Left ventricle myocardium inferior (tissue), 1 donor: ENCODE measurements at regions not wholly inside any gene's neighbourhood (a gene's known extent, or its start where the extent isn't known, plus 50 kb on each side); places are given as distances from the start of the nearest gene placed in this dataset.

Source experiments
- DNase-seq: peaks from one replicate; pipeline ENCODE4 v3.0.0-alpha.2; 2020
- H3K27ac ChIP-seq: fragments of 200-600 bp; replicated peaks from 2 replicates; pipeline ENCODE4 v1.8.0; 2021
- H3K27me3 ChIP-seq: fragments of 200-600 bp; 2 replicates; pipeline ENCODE4 v1.8.0; 2021; ENCODE audit warnings: low read depth
- H3K36me3 ChIP-seq: fragments of 200-600 bp; 2 replicates; pipeline ENCODE4 v1.8.0; 2021
- H3K4me1 ChIP-seq: fragments of 200-600 bp; 2 replicates; pipeline ENCODE4 v1.8.0; 2021
- H3K4me3 ChIP-seq: fragments of 200-600 bp; 2 replicates; pipeline ENCODE4 v1.8.0; 2021; ENCODE audit warnings: mild to moderate bottlenecking, moderate library complexity
- H3K9me3 ChIP-seq: fragments of 200-600 bp; replicated peaks from 2 replicates; pipeline ENCODE4 v1.8.0; 2021
- CTCF ChIP-seq: fragments of 200-600 bp; IDR thresholded peaks from 2 replicates; pipeline ENCODE4 v1.8.0; 2021; ENCODE audit warnings: antibody characterized with exemption, mild to moderate bottlenecking, borderline replicate concordance
- intact Hi-C: fragments of 100-400 bp; cut with micrococcal nuclease; formaldehyde crosslinking; loops from one replicate; pipeline ENCODE4 v1.11.0; 2022
- donor health status: DM: no; HTN: yes; CAD: no; lungs with severe emphysema.

- H3K27me3 ChIP-seq, result peaks cover 62% of the 10 kb centered on the region
- intact Hi-C loops, result no loop called here
- no peaks in the 10 kb centered on the region for H3K9me3 ChIP-seq
- H3K4me1 ChIP-seq, result no peaks in the 10 kb centered on the region
- H3K27ac ChIP-seq, result no peak overlapping the region
- no peak overlapping the region for H3K4me3 ChIP-seq
- H3K36me3 ChIP-seq, result no peaks in the 10 kb centered on the region
- no peak for DNase-seq
- TF ChIP-seq CTCF, result no peak
Observed at GRCh38 chr22:48440176-48440575, 1387.5 kb downstream of the BRD1 start.

GRCh38 chr22:48439560-48440135 lies 1388.0 kb downstream of the BRD1 start:
- intact Hi-C loops, result no loop called here
- Histone ChIP-seq H3K27me3 (peaks cover 57% of the 10 kb centered on the region), H3K4me1 (no peaks in the 10 kb centered on the region), H3K4me3 (no peak overlapping the region), H3K27ac (no peak overlapping the region), H3K36me3 (no peaks in the 10 kb centered on the region), H3K9me3 (no peaks in the 10 kb centered on the region)
- DNase-seq, result no peak
- no peak for TF ChIP-seq CTCF

GRCh38 chr22:48438800-48439559 lies 1388.7 kb downstream of the BRD1 start:
- Histone ChIP-seq H3K27me3 (peaks cover 55% of the 10 kb centered on the region), H3K4me3 (no peak overlapping the region), H3K4me1 (no peaks in the 10 kb centered on the region), H3K27ac (no peak overlapping the region), H3K36me3 (no peaks in the 10 kb centered on the region), H3K9me3 (no peaks in the 10 kb centered on the region)
- TF ChIP-seq CTCF, result no peak
- DNase-seq, result no peak
- intact Hi-C loops, result no loop called here

- Histone ChIP-seq H3K27ac (no peak overlapping the region), H3K27me3 (peaks cover 58% of the 10 kb centered on the region), H3K36me3 (no peaks in the 10 kb centered on the region), H3K4me1 (no peaks in the 10 kb centered on the region), H3K9me3 (no peaks in the 10 kb centered on the region), H3K4me3 (no peak overlapping the region)
- TF ChIP-seq CTCF, result no peak
- intact Hi-C loops, result no loop called here
- DNase-seq, result no peak
Observed at GRCh38 chr22:48438096-48438495, 1389.6 kb downstream of the BRD1 start.

GRCh38 chr22:48436201-48436931 lies 1391.3 kb downstream of the BRD1 start:
- no peak for TF ChIP-seq CTCF
- intact Hi-C loops, result no loop called here
- Histone ChIP-seq H3K4me1 (no peaks in the 10 kb centered on the region), H3K27ac (no peak overlapping the region), H3K36me3 (no peaks in the 10 kb centered on the region), H3K9me3 (no peaks in the 10 kb centered on the region), H3K4me3 (no peak overlapping the region), H3K27me3 (peaks cover 69% of the 10 kb centered on the region)
- no peak for DNase-seq
